ENCODE measurements at regions not wholly inside any gene's neighbourhood (a gene's known extent, or its start where the extent isn't known, plus 50 kb on each side); places are given as distances from the start of the nearest gene placed in this dataset.

GRCh38 chr16:13557418-13557817 lies 362.5 kb upstream of the ERCC4 start (continued):
- TF ChIP-seq ETS1 (IDR thresholded peaks at IDR 0.05) (no peak), NANOG (IDR thresholded peaks at IDR 0.05; ENCODE audit: borderline replicate concordance) (no peak), ZNF331 (CRISPR knock-in tag; IDR thresholded peaks at IDR 0.05; ENCODE audit: low read depth) (no peak)

GRCh38 chr16:13558752-13559151 lies 361.2 kb upstream of the ERCC4 start:
- H3K9me3 Mint-ChIP-seq: no peaks in the 10 kb centered on the region; the same call in 2 of the 3 replicates
- TF ChIP-seq POLR2AphosphoS5 (IDR thresholded peaks at IDR 0.05; ENCODE audit: low read depth) (no peak), ZNF114 (CRISPR knock-in tag; IDR thresholded peaks at IDR 0.05) (no peak), ZNF462 (CRISPR knock-in tag; IDR thresholded peaks at IDR 0.05) (no peak), STAT1 (IDR thresholded peaks at IDR 0.05; ENCODE audit: unreplicated experiment) (no peak), ETS1 (IDR thresholded peaks at IDR 0.05) (no peak), EZH2phosphoT487 (IDR thresholded peaks at IDR 0.05; ENCODE audit: unreplicated experiment) (no peak), CREB1 (CRISPR knock-in tag; IDR thresholded peaks at IDR 0.05; ENCODE audit: low read depth) (no peak), EZH2 (IDR thresholded peaks at IDR 0.05; ENCODE audit: low read depth, unreplicated experiment) (no peak), JUNB (IDR thresholded peaks at IDR 0.05; ENCODE audit: unreplicated experiment) (no peak), NANOG (IDR thresholded peaks at IDR 0.05; ENCODE audit: borderline replicate concordance) (no peak), REST (IDR thresholded peaks at IDR 0.05; ENCODE audit: unreplicated experiment) (no peak)

More at GRCh38 chr16:13558752-13559151, 361.2 kb upstream of the ERCC4 start:
- H3F3A ChIP-seq (replicated peaks; ENCODE audit: low read depth): no peaks in the 10 kb centered on the region
- H3K4me1 ChIP-seq (ENCODE audit: insufficient read depth): peaks cover 16% of the 10 kb centered on the region
- H3K27ac ChIP-seq (ENCODE audit: low read depth): no peak overlapping the region
- H3K79me2 ChIP-seq (replicated peaks; ENCODE audit: insufficient read depth): no peaks in the 10 kb centered on the region
- H4K20me1 ChIP-seq (replicated peaks; ENCODE audit: insufficient read depth): no peaks in the 10 kb centered on the region
- Mint-ChIP-seq H3K4me1 (peaks cover 14% of the 10 kb centered on the region), H3K27ac (no peak overlapping the region), H3K36me3 (ENCODE audit: low read depth) (no peaks in the 10 kb centered on the region), H3K27me3 (ENCODE audit: insufficient read depth, low read depth, poor library complexity) (no peaks in the 10 kb centered on the region), H3K4me3 (no peak overlapping the region)
- no peaks in the 10 kb centered on the region for H3K27me3 ChIP-seq (ENCODE audit: insufficient read depth)
- H3K36me3 ChIP-seq (ENCODE audit: insufficient read depth): no peaks in the 10 kb centered on the region
- no peak for ATAC-seq
- H3K4me3 ChIP-seq: no peak overlapping the region
- H2AFZ ChIP-seq: no peak overlapping the region
- DNase-seq (ENCODE audit: low spot score): no peak
- peaks cover 11% of the 10 kb centered on the region for H3K9me2 ChIP-seq (ENCODE audit: insufficient read depth)
- no peak overlapping the region for H3K4me2 ChIP-seq
